ENCODE measurements at regions not wholly inside any gene's neighbourhood (a gene's known extent, or its start where the extent isn't known, plus 50 kb on each side); places are given as distances from the start of the nearest gene placed in this dataset.
"Not testable (repeated sequence)": the region's sequence is repeated elsewhere in the genome, so short reads cannot be mapped to it uniquely, and the experiment has no call there.

GRCh38 chr3:110933821-110934426, 137.7 kb upstream of the NECTIN3 start:
- no peak for DNase-seq (ENCODE audit: low read depth, low spot score)

GRCh38 chr3:110938629-110939028, 133.0 kb upstream of the NECTIN3 start:
- DNase-seq (ENCODE audit: low read depth, low spot score), result no peak

- no peak for DNase-seq (ENCODE audit: low read depth, low spot score)
These were observed 131.6 kb upstream of the NECTIN3 start for GRCh38 chr3:110940055-110940454.

GRCh38 chr3:110944782-110945181, 126.8 kb upstream of the NECTIN3 start:
- DNase-seq (ENCODE audit: low read depth, low spot score), result no peak

- DNase-seq (ENCODE audit: low read depth, low spot score), result no peak
These were observed 124.8 kb upstream of the NECTIN3 start for GRCh38 chr3:110946810-110947209.

GRCh38 chr3:110949194-110949593, 122.4 kb upstream of the NECTIN3 start:
- DNase-seq (ENCODE audit: low read depth, low spot score), result not testable (repeated sequence)

DNA sequence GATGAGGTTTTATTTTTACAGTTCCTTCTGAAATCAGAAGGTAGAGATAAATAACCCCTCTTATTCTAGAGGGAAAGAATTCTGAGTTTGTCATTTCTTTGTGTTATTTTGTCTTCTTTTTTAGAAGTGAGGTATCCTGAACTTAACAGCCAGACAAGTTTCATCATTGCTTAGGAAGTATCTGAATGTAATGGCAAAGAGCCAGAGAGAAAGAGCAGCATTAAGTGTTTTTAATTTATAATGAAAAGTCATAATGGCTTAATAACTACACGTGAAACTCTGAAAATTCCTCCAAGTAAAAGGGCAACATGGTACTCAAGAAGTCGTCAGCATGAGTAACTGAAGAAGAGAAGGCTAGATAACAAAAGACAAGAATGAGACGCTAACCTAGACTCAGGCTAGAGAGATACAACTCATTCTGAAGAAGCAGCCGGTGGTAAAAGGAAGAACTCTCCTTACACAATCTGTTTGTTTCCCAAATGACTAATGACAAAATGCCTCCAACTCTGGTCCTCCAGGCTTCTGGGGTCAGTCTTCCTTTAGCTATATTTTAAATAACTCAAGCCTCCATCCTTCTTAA, 116.2 kb upstream of the NECTIN3 start:
- no peak for DNase-seq (ENCODE audit: low read depth, low spot score)

- DNase-seq (ENCODE audit: low read depth, low spot score), result no peak
These were observed 115.5 kb upstream of the NECTIN3 start for GRCh38 chr3:110956081-110956480.

- no peak for DNase-seq (ENCODE audit: low read depth, low spot score)
These were observed 114.2 kb upstream of the NECTIN3 start for GRCh38 chr3:110957247-110958025.

GRCh38 chr3:110958313-110959147, 113.1 kb upstream of the NECTIN3 start:
- no peak for DNase-seq (ENCODE audit: low read depth, low spot score)

DNA sequence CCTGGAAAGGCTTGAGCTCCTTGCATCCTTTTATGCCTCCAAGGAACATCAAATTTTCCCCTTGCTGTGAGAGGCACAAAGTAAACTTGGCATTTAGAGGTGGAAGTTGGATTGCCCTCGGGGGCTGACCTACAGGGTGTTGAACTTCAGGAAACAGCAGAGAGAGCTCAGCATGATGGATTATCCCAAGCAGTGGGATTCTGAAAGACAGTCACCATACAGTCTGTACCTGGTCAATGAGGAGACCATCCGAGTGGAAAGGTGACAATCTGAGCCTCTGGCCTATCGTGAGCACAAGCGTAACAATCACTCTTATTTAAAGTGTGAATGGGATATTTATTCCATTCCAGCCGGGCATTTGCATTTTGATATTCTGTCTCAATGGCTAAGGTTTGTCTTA, 105.6 kb upstream of the NECTIN3 start:
- DNase-seq (ENCODE audit: low read depth, low spot score), result no peak

DNA sequence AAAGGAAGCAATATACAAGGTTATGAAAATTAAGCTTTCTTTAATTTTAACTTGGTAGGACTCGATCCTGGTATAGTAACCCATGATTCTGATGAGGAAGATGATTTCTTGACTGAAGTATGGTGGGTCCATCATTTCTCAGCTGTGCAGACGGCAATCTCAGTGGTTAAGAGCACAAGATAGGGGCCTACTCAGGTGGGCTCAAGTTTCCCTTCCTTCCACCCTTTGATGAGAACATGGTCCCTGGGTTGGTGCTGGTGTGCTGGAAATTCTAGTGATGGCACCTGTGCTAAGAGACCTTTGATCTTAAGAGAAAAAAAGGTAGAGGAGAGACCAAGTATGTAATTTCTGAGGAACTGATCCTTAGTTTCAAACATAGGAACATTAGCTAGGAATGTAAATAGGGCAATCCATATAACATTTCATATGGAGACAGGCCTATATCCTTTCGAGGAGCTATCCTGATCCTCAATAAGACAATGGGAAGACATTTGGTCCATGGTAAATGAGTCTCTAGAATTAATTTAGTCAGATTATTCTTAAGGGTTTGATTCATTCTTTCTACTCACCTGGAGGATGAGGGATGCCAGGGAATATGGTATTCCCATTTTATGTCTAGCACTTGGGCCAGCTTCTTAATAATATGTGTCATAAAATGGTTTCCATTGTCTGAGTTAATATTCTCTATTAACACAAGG, 104.5 kb upstream of the NECTIN3 start:
- DNase-seq (ENCODE audit: low read depth, low spot score), result no peak

DNA sequence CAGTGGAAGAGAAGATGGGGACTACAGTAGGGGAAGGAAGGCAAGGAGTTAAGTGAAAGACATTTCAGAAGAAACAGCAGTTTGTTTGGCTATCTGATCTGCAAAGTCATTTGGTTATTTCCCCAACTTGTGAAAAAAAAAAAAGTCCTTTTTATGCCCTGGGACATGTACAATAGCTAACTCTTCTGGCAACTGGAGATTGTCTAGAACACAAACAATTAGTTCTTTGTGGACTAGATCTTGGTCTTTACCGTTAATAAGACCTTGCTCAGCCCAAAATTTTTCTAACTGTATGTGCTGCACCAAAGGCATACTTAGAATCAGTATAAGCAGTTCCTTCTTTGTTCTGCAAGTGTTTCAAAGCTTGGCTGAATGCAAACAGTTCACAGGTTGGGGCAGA, 103.5 kb upstream of the NECTIN3 start:
- no peak for DNase-seq (ENCODE audit: low read depth, low spot score)

GRCh38 chr3:110969229-110970211, 102.1 kb upstream of the NECTIN3 start:
- DNase-seq (ENCODE audit: low read depth, low spot score), result no peak

- DNase-seq (ENCODE audit: low read depth, low spot score), result no peak
These were observed 100.5 kb upstream of the NECTIN3 start for GRCh38 chr3:110971010-110971601.

GRCh38 chr3:110973263-110973895, 98.2 kb upstream of the NECTIN3 start:
- DNase-seq (ENCODE audit: low read depth, low spot score), result no peak

DNA sequence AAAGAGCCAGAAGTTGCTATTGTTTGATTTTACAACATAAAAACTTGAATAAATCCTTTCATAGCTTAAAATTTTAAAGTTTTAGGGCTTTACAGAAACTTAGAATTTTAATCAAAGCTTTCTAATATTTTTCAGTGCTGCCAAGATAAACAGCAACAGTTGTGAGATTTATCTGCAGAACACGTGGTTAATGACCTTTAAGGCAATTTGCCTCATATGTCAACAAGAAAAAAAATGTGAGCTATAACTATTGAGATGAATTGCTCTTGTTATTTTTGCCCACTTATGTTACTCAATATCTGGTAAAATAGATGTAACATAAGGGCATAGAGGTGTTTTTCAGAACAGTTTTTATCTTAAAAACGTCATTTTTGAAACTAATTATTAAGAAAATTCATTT, 96.7 kb upstream of the NECTIN3 start:
- no peak for DNase-seq (ENCODE audit: low read depth, low spot score)

GRCh38 chr3:110984456-110985250, 87.0 kb upstream of the NECTIN3 start:
- no peak for DNase-seq (ENCODE audit: low read depth, low spot score)

GRCh38 chr3:110989446-110989845, 82.2 kb upstream of the NECTIN3 start:
- no peak for DNase-seq (ENCODE audit: low read depth, low spot score)
